ENCODE measurements at regions not wholly inside any gene's neighbourhood (a gene's known extent, or its start where the extent isn't known, plus 50 kb on each side); places are given as distances from the start of the nearest gene placed in this dataset.
"Not testable (repeated sequence)": the region's sequence is repeated elsewhere in the genome, so short reads cannot be mapped to it uniquely, and the experiment has no call there.

- H2AFZ ChIP-seq (ENCODE audit: low read depth, low read length); H3K4me3 ChIP-seq (ENCODE audit: low read length); H3K4me1 ChIP-seq (ENCODE audit: insufficient read depth, low read length); H3K36me3 ChIP-seq (ENCODE audit: insufficient read depth, low read length); H3K9me3 ChIP-seq (ENCODE audit: low read length); H3K27me3 ChIP-seq (ENCODE audit: insufficient read depth, low read length): not testable (repeated sequence)
Observed at GRCh38 chr10:38390725-38391124, 296.6 kb downstream of the ZNF37A start.

GRCh38 chr10:38395465-38395864 lies 301.3 kb downstream of the ZNF37A start:
- H3K4me3 ChIP-seq (ENCODE audit: low read length); H2AFZ ChIP-seq (ENCODE audit: low read depth, low read length); H3K4me1 ChIP-seq (ENCODE audit: insufficient read depth, low read length); H3K27me3 ChIP-seq (ENCODE audit: insufficient read depth, low read length); H3K9me3 ChIP-seq (ENCODE audit: low read length); H3K36me3 ChIP-seq (ENCODE audit: insufficient read depth, low read length): not testable (repeated sequence)

GRCh38 chr10:38396178-38396954 lies 302.2 kb downstream of the ZNF37A start:
- not testable (repeated sequence) for H3K27me3 ChIP-seq (ENCODE audit: insufficient read depth, low read length); H2AFZ ChIP-seq (ENCODE audit: low read depth, low read length); H3K4me1 ChIP-seq (ENCODE audit: insufficient read depth, low read length); H3K4me3 ChIP-seq (ENCODE audit: low read length); H3K36me3 ChIP-seq (ENCODE audit: insufficient read depth, low read length); H3K9me3 ChIP-seq (ENCODE audit: low read length)

GRCh38 chr10:38401565-38401964 lies 307.4 kb downstream of the ZNF37A start:
- not testable (repeated sequence) for H3K9me3 ChIP-seq (ENCODE audit: low read length); H3K36me3 ChIP-seq (ENCODE audit: insufficient read depth, low read length); H3K4me1 ChIP-seq (ENCODE audit: insufficient read depth, low read length); H3K4me3 ChIP-seq (ENCODE audit: low read length); H3K27me3 ChIP-seq (ENCODE audit: insufficient read depth, low read length); H2AFZ ChIP-seq (ENCODE audit: low read depth, low read length)

- H3K27me3 ChIP-seq (ENCODE audit: insufficient read depth, low read length); H3K36me3 ChIP-seq (ENCODE audit: insufficient read depth, low read length); H2AFZ ChIP-seq (ENCODE audit: low read depth, low read length); H3K4me1 ChIP-seq (ENCODE audit: insufficient read depth, low read length); H3K9me3 ChIP-seq (ENCODE audit: low read length); H3K4me3 ChIP-seq (ENCODE audit: low read length): not testable (repeated sequence)
Observed at GRCh38 chr10:38402442-38403346, 308.6 kb downstream of the ZNF37A start.

- not testable (repeated sequence) for H3K9me3 ChIP-seq (ENCODE audit: low read length); H3K27me3 ChIP-seq (ENCODE audit: insufficient read depth, low read length); H2AFZ ChIP-seq (ENCODE audit: low read depth, low read length); H3K36me3 ChIP-seq (ENCODE audit: insufficient read depth, low read length); H3K4me1 ChIP-seq (ENCODE audit: insufficient read depth, low read length); H3K4me3 ChIP-seq (ENCODE audit: low read length)
Observed at GRCh38 chr10:38403347-38404117, 309.4 kb downstream of the ZNF37A start.

- H3K9me3 ChIP-seq (ENCODE audit: low read length); H3K36me3 ChIP-seq (ENCODE audit: insufficient read depth, low read length); H3K27me3 ChIP-seq (ENCODE audit: insufficient read depth, low read length); H3K4me3 ChIP-seq (ENCODE audit: low read length); H2AFZ ChIP-seq (ENCODE audit: low read depth, low read length); H3K4me1 ChIP-seq (ENCODE audit: insufficient read depth, low read length): not testable (repeated sequence)
Observed at GRCh38 chr10:38423634-38424033, 329.5 kb downstream of the ZNF37A start.

GRCh38 chr10:38430242-38430641 lies 336.1 kb downstream of the ZNF37A start:
- not testable (repeated sequence) for H2AFZ ChIP-seq (ENCODE audit: low read depth, low read length); H3K4me3 ChIP-seq (ENCODE audit: low read length); H3K9me3 ChIP-seq (ENCODE audit: low read length); H3K4me1 ChIP-seq (ENCODE audit: insufficient read depth, low read length); H3K36me3 ChIP-seq (ENCODE audit: insufficient read depth, low read length); H3K27me3 ChIP-seq (ENCODE audit: insufficient read depth, low read length)

- H3K36me3 ChIP-seq (ENCODE audit: insufficient read depth, low read length); H3K27me3 ChIP-seq (ENCODE audit: insufficient read depth, low read length); H3K9me3 ChIP-seq (ENCODE audit: low read length); H2AFZ ChIP-seq (ENCODE audit: low read depth, low read length); H3K4me1 ChIP-seq (ENCODE audit: insufficient read depth, low read length); H3K4me3 ChIP-seq (ENCODE audit: low read length): not testable (repeated sequence)
Observed at GRCh38 chr10:38437359-38437758, 343.2 kb downstream of the ZNF37A start.

GRCh38 chr10:38448614-38449355 lies 354.6 kb downstream of the ZNF37A start:
- H3K36me3 ChIP-seq (ENCODE audit: insufficient read depth, low read length); H3K27me3 ChIP-seq (ENCODE audit: insufficient read depth, low read length); H3K9me3 ChIP-seq (ENCODE audit: low read length); H2AFZ ChIP-seq (ENCODE audit: low read depth, low read length); H3K4me3 ChIP-seq (ENCODE audit: low read length); H3K4me1 ChIP-seq (ENCODE audit: insufficient read depth, low read length): not testable (repeated sequence)

GRCh38 chr10:38449618-38450017 lies 355.5 kb downstream of the ZNF37A start:
- H3K4me1 ChIP-seq (ENCODE audit: insufficient read depth, low read length); H3K4me3 ChIP-seq (ENCODE audit: low read length); H3K9me3 ChIP-seq (ENCODE audit: low read length); H3K27me3 ChIP-seq (ENCODE audit: insufficient read depth, low read length); H3K36me3 ChIP-seq (ENCODE audit: insufficient read depth, low read length); H2AFZ ChIP-seq (ENCODE audit: low read depth, low read length): not testable (repeated sequence)

- not testable (repeated sequence) for H3K4me1 ChIP-seq (ENCODE audit: insufficient read depth, low read length); H3K9me3 ChIP-seq (ENCODE audit: low read length); H3K4me3 ChIP-seq (ENCODE audit: low read length); H2AFZ ChIP-seq (ENCODE audit: low read depth, low read length); H3K27me3 ChIP-seq (ENCODE audit: insufficient read depth, low read length); H3K36me3 ChIP-seq (ENCODE audit: insufficient read depth, low read length)
Observed at GRCh38 chr10:38450372-38451057, 356.4 kb downstream of the ZNF37A start.

Data from neuron (in vitro differentiated cells).